HG02642 (cell line): ENCODE measurements at regions not wholly inside any gene's neighbourhood (a gene's known extent, or its start where the extent isn't known, plus 50 kb on each side); places are given as distances from the start of the nearest gene placed in this dataset.
"Not testable (repeated sequence)": the region's sequence is repeated elsewhere in the genome, so short reads cannot be mapped to it uniquely, and the experiment has no call there.

Experiments
- ATAC-seq: cut with Tn5 transposase; IDR thresholded peaks from one replicate; pipeline ENCODE4 v1.9.1; 2021; ENCODE audit warnings: mild to moderate bottlenecking; ENCODE audit not compliant: unreplicated experiment, poor library complexity

DNA sequence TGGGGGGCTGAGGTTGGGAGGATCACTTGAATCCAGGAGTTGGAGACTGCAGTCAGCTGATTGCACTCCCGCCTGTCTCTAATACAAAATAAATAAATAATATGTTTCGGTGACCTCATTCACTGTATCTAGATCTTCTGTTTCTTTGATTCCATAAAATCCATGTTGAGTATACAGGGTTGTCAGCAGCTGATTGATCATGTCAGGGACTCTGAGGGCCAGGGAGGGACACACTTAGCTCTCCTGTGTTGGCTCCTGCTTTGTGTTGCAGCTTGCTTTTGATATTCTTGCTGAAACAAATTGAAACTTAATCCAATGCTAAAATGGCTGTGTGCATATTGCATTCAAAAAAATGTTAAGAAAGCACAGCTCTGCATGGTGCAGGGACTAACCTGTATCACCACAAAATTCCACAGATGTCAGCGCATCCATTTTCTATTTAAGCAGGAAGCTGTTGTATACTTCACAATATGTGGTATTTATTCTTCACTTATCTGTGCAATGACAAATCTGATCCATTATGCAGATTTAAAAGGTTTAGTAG, 454.5 kb downstream of the CDH11 start:
- no peak for ATAC-seq

DNA sequence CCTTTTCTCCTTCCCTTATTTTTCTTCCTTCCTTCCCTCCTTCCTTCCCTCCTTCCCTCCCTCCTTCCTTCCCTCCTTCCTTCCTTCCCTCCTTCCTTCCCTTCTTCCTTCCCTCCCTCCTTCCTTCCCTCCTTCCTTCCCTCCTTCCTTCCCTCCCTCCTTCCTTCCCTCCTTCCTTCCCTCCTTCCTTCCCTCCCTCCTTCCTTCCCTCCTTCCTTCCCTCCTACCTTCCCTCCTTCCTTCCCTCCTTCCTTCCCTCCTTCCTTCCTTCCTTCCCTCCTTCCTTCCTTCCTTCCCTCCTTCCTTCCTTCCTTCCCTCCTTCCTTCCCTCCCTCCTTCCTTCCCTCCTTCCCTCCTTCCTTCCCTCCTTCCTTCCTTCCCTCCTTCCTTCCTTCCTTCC, 459.6 kb downstream of the CDH11 start:
- ATAC-seq: not testable (repeated sequence)

DNA sequence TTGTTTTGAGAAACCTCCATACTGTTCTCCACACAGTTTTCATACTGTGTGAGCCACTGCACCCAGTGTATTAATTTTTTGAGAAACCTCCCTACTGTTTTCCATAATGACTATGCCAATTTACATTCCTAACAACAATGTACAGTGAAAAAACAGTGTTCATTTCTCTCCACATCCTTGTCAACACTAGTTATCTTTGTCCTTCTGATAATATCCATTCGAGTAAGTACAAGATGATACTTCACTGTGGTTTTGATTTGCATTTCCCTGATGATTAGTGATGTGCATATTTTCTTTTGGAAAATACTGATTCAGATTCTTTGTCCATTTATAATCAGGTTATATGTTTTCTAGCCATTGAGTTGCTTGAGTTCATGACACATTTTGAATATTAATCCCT, 462.0 kb downstream of the CDH11 start:
- ATAC-seq: no peak

DNA sequence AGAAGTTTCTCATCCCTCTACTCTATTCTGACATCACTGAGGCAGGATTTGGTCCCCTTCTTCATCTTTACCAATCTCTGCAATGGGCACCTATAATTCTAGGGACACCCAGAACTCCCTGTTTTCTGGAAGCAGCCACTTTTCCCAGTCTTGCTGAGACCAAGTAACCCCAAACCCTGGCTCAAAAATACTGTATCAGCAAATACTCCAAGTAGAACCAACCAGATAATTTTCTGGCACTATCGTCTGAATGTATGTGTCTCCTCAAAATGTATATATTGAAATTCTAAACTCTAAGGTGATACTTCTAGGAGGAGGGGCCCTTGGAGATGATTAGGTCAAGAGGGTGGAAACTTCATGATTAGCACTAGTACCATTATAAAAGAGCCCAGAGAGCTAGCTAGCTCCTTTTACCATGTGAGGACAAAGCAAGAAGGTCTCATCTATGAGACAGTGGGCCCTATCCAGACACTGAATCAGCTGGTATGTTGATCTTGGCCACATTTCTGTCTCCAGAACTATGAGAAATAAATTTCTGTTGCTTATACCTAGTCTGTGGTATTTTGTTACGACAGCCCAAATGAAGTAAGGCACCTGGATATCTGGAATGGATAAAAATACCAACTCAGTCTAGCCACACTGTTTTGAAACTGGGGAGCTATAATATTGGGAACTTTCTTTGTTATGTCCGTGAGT, 464.4 kb downstream of the CDH11 start:
- ATAC-seq: no peak

DNA sequence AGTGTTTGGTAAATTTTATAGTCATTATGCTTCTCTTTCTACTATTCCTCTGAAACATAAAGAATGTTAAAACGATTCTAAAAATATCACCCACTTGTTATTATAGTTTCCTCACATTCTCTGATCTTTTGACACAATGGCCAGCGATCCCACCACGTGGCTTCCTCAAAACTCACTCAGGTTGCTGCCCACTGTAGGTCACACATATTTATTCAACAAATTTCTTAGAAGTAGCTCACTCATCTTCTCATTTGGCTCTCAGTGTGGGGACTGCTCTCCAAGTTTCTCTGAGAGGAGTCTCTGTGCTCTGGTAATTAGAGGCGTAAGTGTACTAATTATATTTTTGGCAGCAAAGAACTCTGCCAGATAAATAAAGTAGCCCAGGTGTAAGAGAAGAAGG, 465.4 kb downstream of the CDH11 start:
- no peak for ATAC-seq

DNA sequence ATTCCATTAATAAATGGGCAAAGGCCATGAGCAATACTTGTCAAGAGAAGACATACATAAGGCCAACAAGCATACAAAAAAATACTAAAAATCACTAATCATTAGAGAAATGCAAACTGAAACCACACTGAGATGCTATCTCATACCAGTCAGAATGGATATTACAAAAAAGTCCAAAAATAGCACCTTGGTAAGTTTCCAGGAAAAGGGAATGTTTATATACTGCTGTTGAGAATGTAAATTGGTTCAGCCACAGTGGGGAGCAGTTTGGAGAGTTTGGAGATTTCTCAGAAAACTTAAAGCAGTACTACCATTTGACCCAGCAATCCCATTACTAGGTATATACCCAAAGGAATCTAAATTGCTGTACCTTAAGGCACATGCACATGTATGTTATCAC, 467.7 kb downstream of the CDH11 start:
- no peak for ATAC-seq

DNA sequence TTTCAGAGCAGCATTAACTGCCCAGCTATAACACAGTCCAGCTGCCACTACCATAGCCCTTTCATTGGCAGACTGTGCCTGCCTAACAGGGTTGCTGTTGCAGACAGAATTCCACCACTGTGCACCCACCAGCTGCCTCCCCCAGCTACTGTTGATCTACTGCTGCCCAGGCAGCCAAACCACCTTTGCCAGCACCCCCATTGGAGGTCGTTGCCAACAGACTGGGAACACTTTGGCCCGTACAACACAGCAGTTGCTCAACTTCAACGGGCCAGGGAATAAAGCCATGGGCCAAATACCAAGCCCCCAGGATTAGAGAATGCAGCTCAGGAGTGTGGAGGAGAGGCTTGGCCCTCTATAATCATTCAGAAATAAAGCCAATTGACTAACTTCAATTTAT, 473.6 kb downstream of the CDH11 start:
- no peak for ATAC-seq

DNA sequence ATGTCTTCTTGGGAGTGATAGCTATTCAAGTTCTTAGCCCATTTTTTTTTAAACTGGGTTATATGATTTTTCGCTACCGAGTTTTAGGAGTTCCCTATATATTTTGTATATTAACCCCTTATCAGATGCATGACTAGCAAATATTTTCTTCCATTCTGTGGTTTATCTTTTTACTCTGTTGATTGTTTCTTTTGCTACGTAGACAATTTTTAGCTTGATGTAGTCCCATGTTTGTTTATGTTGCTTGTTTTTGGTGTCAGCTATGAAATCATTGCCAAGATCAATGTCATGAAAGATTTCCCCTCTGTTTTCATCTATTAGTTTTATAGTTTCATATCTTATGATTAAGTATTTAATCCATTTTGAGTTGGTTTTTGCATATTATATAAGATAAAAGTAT, 480.5 kb downstream of the CDH11 start:
- no peak for ATAC-seq

DNA sequence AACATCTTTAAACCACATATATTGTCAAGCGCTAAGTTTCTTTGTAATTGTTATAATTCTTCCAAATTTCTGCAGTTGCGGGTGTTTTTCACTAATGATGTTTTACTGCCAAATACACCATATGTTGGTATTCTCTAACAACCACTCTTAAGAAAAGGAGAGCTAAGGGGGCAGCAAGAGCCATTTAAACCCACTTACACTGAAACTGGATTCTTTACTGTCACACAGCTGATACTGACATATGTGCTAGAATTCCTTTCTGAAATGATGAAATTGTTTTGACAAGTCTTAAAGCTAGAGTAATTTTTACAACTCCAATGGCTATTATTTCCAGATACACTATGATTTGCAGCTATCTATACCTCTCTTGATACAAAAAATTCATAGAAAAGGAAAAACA, 483.1 kb downstream of the CDH11 start:
- no peak for ATAC-seq

DNA sequence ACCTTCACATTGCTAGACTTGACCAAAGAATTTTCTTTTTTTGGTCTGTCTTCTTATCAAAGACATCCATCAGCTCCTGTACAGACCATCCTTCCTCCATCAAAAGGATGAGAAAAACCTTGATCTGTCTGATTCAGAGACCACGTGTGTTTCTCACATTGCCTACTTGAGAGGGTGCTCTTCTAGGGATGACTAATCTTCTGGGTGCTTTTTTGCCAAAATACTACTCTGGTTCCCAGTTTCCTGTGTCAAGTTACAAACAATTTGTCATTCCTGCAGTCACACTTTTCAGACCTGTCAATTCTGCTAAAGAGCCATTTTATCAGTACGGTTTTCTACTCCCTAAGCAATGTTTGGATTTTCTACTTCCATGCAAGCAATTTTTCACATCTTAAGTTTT, 492.2 kb downstream of the CDH11 start:
- no peak for ATAC-seq

DNA sequence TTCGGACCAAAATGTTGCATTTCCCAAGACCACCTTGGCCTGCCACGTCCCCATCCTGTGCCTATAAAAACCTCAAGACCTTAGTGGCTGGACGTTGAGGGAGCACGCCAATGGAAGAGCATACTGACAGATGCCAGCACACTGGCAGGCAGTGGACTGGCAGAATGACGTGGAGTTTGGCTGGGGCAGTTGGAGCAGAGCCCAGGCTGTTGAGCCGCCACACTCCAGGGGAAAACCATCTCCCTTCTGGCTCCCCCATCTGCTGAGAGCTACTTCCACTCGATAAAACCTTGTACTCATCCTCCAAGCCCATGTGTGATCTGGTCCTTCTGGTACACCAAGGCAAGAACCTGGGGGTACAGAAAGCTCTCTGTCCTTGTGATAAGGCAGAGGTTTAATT, 494.1 kb downstream of the CDH11 start:
- ATAC-seq: no peak

DNA sequence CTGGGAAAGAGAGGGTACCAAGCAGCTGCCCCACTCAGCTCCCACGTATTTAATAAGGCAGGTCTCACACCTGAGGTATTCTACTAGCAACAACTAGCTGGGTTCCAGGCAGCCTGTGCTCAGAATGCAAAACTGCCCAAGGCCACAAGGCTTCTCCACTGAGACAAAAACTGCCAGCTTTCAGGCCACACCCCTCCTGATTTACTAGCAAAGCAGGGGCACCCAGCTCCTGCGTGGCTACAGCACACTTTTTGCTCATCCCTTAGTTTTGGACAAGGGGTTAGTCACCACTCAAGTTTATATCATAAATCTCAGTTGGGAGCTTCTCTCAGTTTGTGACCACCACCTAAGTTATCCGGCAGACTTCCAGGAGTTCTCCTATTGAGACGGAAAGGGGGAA, 494.6 kb downstream of the CDH11 start:
- ATAC-seq: no peak

DNA sequence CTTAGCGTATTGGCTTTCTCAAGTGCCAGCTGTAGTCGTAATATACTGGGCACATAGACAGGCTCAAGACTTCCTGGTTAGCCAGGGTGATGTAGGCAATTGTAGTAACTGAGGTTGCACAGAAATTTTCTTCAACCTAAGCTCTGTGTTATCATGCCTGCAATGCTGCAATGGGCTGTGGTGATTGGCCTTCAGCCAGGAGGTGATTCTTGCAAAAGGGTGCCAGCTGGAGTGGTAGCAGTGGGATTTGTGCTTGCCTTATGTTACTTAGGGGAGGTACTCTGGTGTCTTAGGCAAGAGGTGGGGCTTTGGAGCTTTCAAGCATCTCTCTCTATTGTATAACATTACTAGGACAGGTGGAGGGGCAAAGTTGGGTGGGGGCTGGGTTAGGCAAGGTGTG, 495.1 kb downstream of the CDH11 start:
- no peak for ATAC-seq

DNA sequence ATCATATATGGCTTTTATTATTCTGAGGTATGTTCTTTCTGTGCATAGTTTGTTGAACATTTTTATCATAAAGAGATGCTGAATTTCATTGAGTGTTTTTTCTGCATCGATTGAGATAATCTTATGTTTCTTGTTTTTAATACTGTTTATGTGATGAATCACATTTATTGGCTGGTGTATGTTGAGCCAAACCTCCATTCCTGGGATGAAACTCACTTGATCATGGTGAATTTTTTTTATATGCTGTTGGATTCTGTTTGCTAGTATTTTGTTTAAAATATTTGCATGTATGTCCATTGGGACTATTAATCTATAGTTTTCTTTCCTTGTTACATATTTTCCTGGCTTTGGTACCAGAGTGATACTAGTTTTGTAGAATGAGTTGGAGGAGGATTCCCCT, 500.2 kb downstream of the CDH11 start:
- ATAC-seq: no peak

DNA sequence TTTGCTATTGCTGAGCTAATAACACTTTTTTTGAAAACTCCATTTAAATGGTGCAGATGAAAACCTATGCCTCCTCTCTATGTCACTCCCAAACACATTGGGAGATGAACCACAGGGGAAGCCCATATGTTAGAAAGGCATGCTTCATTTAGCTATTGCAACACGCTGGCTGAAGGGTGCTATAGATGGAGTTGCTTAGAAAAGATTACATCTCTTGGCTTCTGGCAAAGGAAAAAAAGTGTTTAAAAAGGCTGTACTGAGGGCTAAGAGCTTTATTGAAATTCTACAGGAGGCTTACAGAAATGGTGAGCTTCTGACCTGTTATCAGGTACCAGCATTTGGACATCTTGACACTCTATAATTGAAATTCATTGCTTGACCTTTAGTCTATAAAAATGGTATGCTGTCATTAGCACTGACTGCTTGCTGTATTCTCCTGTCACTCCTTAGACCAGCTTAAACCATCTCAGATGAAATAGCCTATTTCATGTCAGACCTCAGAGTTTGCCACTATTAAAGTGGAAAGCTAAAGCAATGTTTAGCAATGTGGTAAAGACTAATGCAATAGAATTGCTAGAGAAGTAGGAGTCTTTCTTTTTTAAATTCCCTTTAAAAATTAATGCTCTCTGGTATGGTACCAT, 503.9 kb downstream of the CDH11 start:
- ATAC-seq: no peak

DNA sequence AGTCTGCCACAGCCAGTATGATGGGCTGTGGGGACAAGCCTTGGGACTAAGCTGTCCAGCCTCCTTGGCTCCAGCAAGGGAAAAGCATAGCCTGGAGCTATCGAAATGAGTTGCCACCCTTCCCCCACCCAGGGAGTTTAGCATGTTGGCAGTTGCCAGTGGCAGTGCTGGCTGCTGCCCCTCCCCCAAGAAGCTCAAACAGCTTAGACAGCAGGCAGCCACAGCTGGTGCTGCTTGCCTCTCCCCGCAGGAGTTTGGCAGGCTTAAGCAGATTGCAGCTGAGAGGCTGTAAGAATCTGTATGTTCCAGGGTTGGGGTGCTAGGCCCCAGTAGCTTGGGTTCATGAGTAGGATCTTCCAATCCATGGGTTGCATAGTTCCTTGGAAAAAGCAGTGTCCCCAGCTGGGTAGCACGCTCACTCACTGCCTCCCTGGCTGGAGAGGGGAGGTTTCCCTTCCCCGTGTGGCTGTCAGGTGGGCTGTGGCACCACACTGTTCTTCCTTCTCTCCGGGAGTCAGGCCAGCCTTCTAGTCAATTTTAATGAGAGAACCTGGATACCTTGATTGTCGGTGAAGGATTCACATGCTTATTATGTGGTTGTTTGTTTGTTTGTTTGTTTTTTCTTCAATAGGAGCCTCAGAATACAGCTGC, 506.1 kb downstream of the CDH11 start:
- ATAC-seq: no peak

DNA sequence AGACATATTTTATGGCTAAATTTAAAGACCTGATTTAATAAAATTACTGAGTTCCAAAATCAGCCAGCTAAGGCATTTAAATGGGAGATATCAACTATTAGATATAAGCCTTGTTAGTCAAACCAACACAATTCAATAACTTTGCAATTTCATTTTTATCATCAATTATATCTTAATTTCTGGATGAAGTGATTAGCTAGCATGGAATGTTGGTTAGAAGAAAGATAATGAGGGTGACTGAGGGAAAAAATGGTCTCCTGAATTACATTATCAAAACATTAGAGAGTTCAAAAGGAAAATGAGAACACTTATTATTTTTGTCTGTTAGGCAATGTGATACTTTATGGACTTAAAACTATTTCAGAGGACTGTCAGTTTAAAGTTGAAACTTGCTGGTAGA, 525.7 kb downstream of the CDH11 start:
- no peak for ATAC-seq

DNA sequence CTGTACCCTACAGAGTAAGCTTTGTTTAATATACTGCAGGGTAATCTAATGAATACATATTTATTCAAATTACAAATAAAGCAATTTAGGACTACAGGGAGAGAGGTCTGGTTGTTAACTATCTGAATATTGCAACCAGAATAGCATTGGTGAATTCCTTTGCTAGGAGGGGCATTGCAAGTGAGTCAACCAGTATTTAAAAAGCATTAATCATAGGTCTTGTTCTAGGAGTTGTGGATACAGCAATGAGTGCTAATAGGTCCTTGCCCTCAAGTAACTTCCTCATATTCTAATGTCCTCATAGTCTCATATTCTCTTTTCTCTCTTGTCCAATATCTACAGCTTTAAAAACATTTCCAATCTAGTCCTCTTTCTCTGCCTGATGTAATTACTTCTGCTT, 531.4 kb downstream of the CDH11 start:
- ATAC-seq: no peak

DNA sequence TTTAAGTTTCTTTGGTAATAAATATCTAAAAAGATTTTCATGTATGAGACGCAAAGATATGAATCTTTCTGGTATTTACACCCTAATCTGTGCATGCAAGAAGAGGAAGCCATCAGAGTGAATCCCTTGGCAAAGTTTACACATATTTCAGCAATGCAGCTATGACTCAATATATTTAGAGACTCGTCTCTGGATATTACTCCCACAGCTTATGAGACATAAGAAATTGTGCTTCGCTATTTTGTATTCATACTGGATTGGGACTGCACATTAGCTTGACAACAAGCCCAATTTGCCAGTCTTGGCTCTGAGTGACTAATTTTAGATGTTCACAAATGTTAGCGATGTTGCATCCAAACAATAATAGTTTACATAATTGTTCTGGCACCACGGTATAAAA, 532.0 kb downstream of the CDH11 start:
- ATAC-seq: no peak

DNA sequence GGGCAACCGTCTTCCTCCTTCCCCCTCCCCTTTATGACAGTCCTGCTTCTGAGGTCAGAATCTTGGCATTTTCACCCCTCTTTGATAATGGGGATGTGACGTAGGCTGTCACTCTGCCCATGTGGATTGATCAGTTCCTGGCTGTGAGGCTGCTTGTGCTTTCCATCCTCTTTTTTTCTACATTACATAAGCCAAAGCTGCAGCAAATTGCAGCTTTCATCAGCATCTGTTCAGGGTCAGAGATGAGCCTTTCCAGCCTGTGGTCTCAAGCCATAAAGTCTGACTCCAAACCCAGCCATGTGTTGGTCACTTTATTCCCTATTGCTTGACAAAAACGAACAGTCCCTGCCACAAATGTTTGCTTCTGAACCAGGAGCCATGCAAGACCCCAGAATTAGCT, 535.1 kb downstream of the CDH11 start:
- ATAC-seq: no peak

DNA sequence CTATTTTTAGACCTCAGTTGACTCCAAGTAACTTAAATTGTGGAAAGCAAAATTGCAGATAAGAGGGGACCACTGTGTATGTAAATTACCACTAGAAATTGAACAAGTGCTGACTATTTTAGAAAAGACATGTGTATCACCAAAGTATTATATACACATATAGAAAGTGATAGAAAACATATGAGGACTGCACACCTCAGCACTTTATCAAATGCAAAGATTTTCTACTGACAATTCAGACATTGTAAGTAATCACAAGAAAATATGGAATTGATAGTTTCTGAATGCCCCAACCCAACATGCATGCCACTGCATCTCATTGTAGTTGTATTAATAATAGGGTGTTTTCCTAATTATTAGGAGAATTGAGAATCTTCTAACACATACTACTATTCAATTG, 536.5 kb downstream of the CDH11 start:
- ATAC-seq: no peak

DNA sequence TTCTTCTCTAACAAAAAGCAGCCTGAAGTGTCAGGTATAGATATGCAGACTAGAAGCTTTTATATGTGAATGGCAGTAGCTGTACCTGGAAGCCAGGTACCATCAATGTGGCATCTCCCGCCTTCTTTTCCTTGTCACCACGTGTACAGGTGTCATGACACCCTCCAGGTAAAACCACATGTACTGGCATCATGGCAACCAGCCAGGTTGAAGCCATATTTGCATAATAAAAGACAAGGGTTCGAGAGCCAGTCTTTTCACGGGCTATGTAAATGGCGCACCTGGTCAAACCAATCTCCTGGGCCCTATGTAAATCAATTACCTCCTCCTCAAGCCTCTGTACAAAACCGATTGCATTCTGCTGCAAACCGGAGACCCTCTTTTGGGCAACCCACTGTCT, 541.3 kb downstream of the CDH11 start:
- no peak for ATAC-seq
